HL-60 (cell line): ENCODE measurements at regions not wholly inside any gene's neighbourhood (a gene's known extent, or its start where the extent isn't known, plus 50 kb on each side); places are given as distances from the start of the nearest gene placed in this dataset.

Source experiments
- GABPA ChIP-seq: IDR thresholded peaks from 2 replicates; pipeline ENCODE4 v1.6.1; 2012; ENCODE audit warnings: low read depth
- POLR2AphosphoS5 ChIP-seq: IDR thresholded peaks from 2 replicates; pipeline ENCODE4 v1.6.1; 2012; ENCODE audit warnings: low read depth
- REST ChIP-seq: IDR thresholded peaks from 2 replicates; pipeline ENCODE4 v1.6.1; 2012; ENCODE audit warnings: low read depth; ENCODE audit not compliant: insufficient replicate concordance
- SPI1 ChIP-seq: IDR thresholded peaks from 2 replicates; pipeline ENCODE4 v1.6.1; 2012; ENCODE audit warnings: low read depth, mild to moderate bottlenecking, borderline replicate concordance
- TF ChIP-seq, protein P1 (sequence below): IDR thresholded peaks from one replicate; pipeline ENCODE4 v1.5.1; 2011; ENCODE audit warnings: low read length, control low read depth, inconsistent platforms; ENCODE audit not compliant: insufficient read depth

- TF ChIP-seq, protein P1, sequence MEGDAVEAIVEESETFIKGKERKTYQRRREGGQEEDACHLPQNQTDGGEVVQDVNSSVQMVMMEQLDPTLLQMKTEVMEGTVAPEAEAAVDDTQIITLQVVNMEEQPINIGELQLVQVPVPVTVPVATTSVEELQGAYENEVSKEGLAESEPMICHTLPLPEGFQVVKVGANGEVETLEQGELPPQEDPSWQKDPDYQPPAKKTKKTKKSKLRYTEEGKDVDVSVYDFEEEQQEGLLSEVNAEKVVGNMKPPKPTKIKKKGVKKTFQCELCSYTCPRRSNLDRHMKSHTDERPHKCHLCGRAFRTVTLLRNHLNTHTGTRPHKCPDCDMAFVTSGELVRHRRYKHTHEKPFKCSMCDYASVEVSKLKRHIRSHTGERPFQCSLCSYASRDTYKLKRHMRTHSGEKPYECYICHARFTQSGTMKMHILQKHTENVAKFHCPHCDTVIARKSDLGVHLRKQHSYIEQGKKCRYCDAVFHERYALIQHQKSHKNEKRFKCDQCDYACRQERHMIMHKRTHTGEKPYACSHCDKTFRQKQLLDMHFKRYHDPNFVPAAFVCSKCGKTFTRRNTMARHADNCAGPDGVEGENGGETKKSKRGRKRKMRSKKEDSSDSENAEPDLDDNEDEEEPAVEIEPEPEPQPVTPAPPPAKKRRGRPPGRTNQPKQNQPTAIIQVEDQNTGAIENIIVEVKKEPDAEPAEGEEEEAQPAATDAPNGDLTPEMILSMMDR = no peak
- no peak for TF ChIP-seq POLR2AphosphoS5
- no peak for TF ChIP-seq REST
- no peak for TF ChIP-seq SPI1
- no peak for TF ChIP-seq GABPA
These were observed 238.6 kb upstream of the PREP start for GRCh38 chr6:105641504-105641903.
